ENCODE measurements at regions not wholly inside any gene's neighbourhood (a gene's known extent, or its start where the extent isn't known, plus 50 kb on each side); places are given as distances from the start of the nearest gene placed in this dataset.

- DNase-seq (ENCODE audit: low spot score) = no peak
Measured at GRCh38 chr10:90328459-90328858, 529.4 kb downstream of the HTR7 start.

GRCh38 chr10:90328896-90329295, 528.9 kb downstream of the HTR7 start:
- no peak for DNase-seq (ENCODE audit: low spot score)

GRCh38 chr10:90337316-90337715, 520.5 kb downstream of the HTR7 start:
- no peak for DNase-seq (ENCODE audit: low spot score)

- no peak for DNase-seq (ENCODE audit: low spot score)
Measured at GRCh38 chr10:90342480-90342879, 515.4 kb downstream of the HTR7 start.

- DNase-seq (ENCODE audit: low spot score) = no peak
Measured at GRCh38 chr10:90344226-90344625, 513.6 kb downstream of the HTR7 start.

- DNase-seq (ENCODE audit: low spot score) = no peak
Measured at GRCh38 chr10:90347239-90347638, 510.6 kb downstream of the HTR7 start.

- DNase-seq (ENCODE audit: low spot score) = no peak
Measured at GRCh38 chr10:90350122-90350521, 507.7 kb downstream of the HTR7 start.

- no peak for DNase-seq (ENCODE audit: low spot score)
Measured at GRCh38 chr10:90352288-90352687, 505.6 kb downstream of the HTR7 start.

GRCh38 chr10:90354914-90355313, 502.9 kb downstream of the HTR7 start:
- no peak for DNase-seq (ENCODE audit: low spot score)

GRCh38 chr10:90363799-90364483, 493.9 kb downstream of the HTR7 start:
- DNase-seq (ENCODE audit: low spot score) = no peak

GRCh38 chr10:90372451-90372850, 485.4 kb downstream of the HTR7 start:
- DNase-seq (ENCODE audit: low spot score) = no peak

GRCh38 chr10:90373911-90374310, 483.9 kb downstream of the HTR7 start:
- no peak for DNase-seq (ENCODE audit: low spot score)

- no peak for DNase-seq (ENCODE audit: low spot score)
Measured at GRCh38 chr10:90378524-90379076, 479.2 kb downstream of the HTR7 start.

GRCh38 chr10:90381468-90381867, 476.4 kb downstream of the HTR7 start:
- no peak for DNase-seq (ENCODE audit: low spot score)

- no peak for DNase-seq (ENCODE audit: low spot score)
Measured at GRCh38 chr10:90389876-90390275, 468.0 kb downstream of the HTR7 start.

GRCh38 chr10:90394311-90394710, 463.5 kb downstream of the HTR7 start:
- DNase-seq (ENCODE audit: low spot score) = no peak

GRCh38 chr10:90396721-90397120, 461.1 kb downstream of the HTR7 start:
- DNase-seq (ENCODE audit: low spot score) = no peak

GRCh38 chr10:90398566-90398965, 459.3 kb downstream of the HTR7 start:
- no peak for DNase-seq (ENCODE audit: low spot score)

- no peak for DNase-seq (ENCODE audit: low spot score)
Measured at GRCh38 chr10:90399782-90400181, 458.1 kb downstream of the HTR7 start.

GRCh38 chr10:90403211-90404000, 454.4 kb downstream of the HTR7 start:
- no peak for DNase-seq (ENCODE audit: low spot score)

- no peak for DNase-seq (ENCODE audit: low spot score)
Measured at GRCh38 chr10:90407131-90407530, 450.7 kb downstream of the HTR7 start.

GRCh38 chr10:90407851-90408250, 450.0 kb downstream of the HTR7 start:
- no peak for DNase-seq (ENCODE audit: low spot score)

- no peak for DNase-seq (ENCODE audit: low spot score)
Measured at GRCh38 chr10:90412582-90412981, 445.3 kb downstream of the HTR7 start.

Measured in left forelimb (tissue), 1 donor.